ENCODE measurements at regions not wholly inside any gene's neighbourhood (a gene's known extent, or its start where the extent isn't known, plus 50 kb on each side); places are given as distances from the start of the nearest gene placed in this dataset.

GRCh38 chr13:78759704-78760103, 100.7 kb upstream of the OBI1 start:
- Histone ChIP-seq H3K27ac (ENCODE audit: low read length) (no peak overlapping the region), H3K9ac (ENCODE audit: low read length) (no peak overlapping the region)

GRCh38 chr13:78758549-78758948, 99.6 kb upstream of the OBI1 start:
- no peak overlapping the region for H2AFZ ChIP-seq (ENCODE audit: low read depth, low read length)
- H3K4me2 ChIP-seq (ENCODE audit: low read length): no peak overlapping the region
- H3K9me3 ChIP-seq (ENCODE audit: low read length): no peaks in the 10 kb centered on the region
- H3F3A ChIP-seq (ENCODE audit: insufficient read depth, low read length, poor library complexity, severe bottlenecking): no peaks in the 10 kb centered on the region
- no peaks in the 10 kb centered on the region for H3K27me3 ChIP-seq (ENCODE audit: insufficient read depth, low read depth, low read length)
- no peak overlapping the region for H3K4me3 ChIP-seq (ENCODE audit: low read length)
- no peaks in the 10 kb centered on the region for H3K9me2 ChIP-seq (ENCODE audit: insufficient read depth, low read length)
- no peak overlapping the region for H3K27ac ChIP-seq (ENCODE audit: low read length)
- H3K36me3 ChIP-seq (ENCODE audit: insufficient read depth, low read length): no peaks in the 10 kb centered on the region
- TF ChIP-seq POLR2AphosphoS5 (IDR thresholded peaks at IDR 0.05) (no peak), CTCF (IDR thresholded peaks at IDR 0.05; ENCODE audit: poor library complexity, severe bottlenecking) (no peak), EP300 (conservative IDR thresholded peaks at IDR 0.05; ENCODE audit: poor library complexity, severe bottlenecking) (no peak), SMC3 (conservative IDR thresholded peaks at IDR 0.05; ENCODE audit: poor library complexity) (no peak), RAD21 (conservative IDR thresholded peaks at IDR 0.05) (no peak), MXI1 (conservative IDR thresholded peaks at IDR 0.05; ENCODE audit: poor library complexity, severe bottlenecking) (no peak), REST (IDR thresholded peaks at IDR 0.05; ENCODE audit: borderline replicate concordance) (no peak), EZH2 (IDR thresholded peaks at IDR 0.05; ENCODE audit: borderline replicate concordance, insufficient read depth, low read length, poor library complexity, severe bottlenecking) (no peak), TAF1 (IDR thresholded peaks at IDR 0.05; ENCODE audit: low read depth) (no peak)
- no peaks in the 10 kb centered on the region for H3K79me2 ChIP-seq (replicated peaks; ENCODE audit: insufficient read depth, low read length)
- H4K20me1 ChIP-seq (ENCODE audit: insufficient read depth): no peaks in the 10 kb centered on the region
- H3K9ac ChIP-seq (ENCODE audit: low read length): no peak overlapping the region

More at GRCh38 chr13:78759704-78760103, 100.7 kb upstream of the OBI1 start:
- no peaks in the 10 kb centered on the region for H3K27me3 ChIP-seq (ENCODE audit: insufficient read depth, low read depth, low read length)
- no peaks in the 10 kb centered on the region for H3K36me3 ChIP-seq (ENCODE audit: insufficient read depth, low read length)
- H3K79me2 ChIP-seq (replicated peaks; ENCODE audit: insufficient read depth, low read length): no peaks in the 10 kb centered on the region
- no peaks in the 10 kb centered on the region for H4K20me1 ChIP-seq (ENCODE audit: insufficient read depth)
- no peaks in the 10 kb centered on the region for H3F3A ChIP-seq (ENCODE audit: insufficient read depth, low read length, poor library complexity, severe bottlenecking)
- TF ChIP-seq RAD21 (conservative IDR thresholded peaks at IDR 0.05) (no peak), SMC3 (conservative IDR thresholded peaks at IDR 0.05; ENCODE audit: poor library complexity) (no peak), EP300 (conservative IDR thresholded peaks at IDR 0.05; ENCODE audit: poor library complexity, severe bottlenecking) (no peak), EZH2 (IDR thresholded peaks at IDR 0.05; ENCODE audit: borderline replicate concordance, insufficient read depth, low read length, poor library complexity, severe bottlenecking) (no peak)
- no peaks in the 10 kb centered on the region for H3K9me3 ChIP-seq (ENCODE audit: low read length)
- no peak overlapping the region for H3K4me3 ChIP-seq (ENCODE audit: low read length)
- no peak overlapping the region for H3K4me2 ChIP-seq (ENCODE audit: low read length)
- H2AFZ ChIP-seq (ENCODE audit: low read depth, low read length): no peak overlapping the region
- H3K9me2 ChIP-seq (ENCODE audit: insufficient read depth, low read length): no peaks in the 10 kb centered on the region
